Cardiac muscle cell (in vitro differentiated cells and primary cell): ENCODE measurements at regions not wholly inside any gene's neighbourhood (a gene's known extent, or its start where the extent isn't known, plus 50 kb on each side); places are given as distances from the start of the nearest gene placed in this dataset.
"Not testable (repeated sequence)": the region's sequence is repeated elsewhere in the genome, so short reads cannot be mapped to it uniquely, and the experiment has no call there.

Experiments
- DNase-seq, 2 donors: peaks; one replicate each; pipeline versions ENCODE4 v3.0.0 to v3.0.0-alpha.2; 2010 to 2017; ENCODE audit warnings: low read depth in 1 of 2, low spot score in 1 of 2
- H3K27ac ChIP-seq: fragments of 200-600 bp; sonication (generic); 2 replicates; pipeline ENCODE4 v1.5.1; 2016
- H3K27me3 ChIP-seq: fragments of 200-600 bp; sonication (generic); 2 replicates; pipeline ENCODE4 v1.6.0; 2016; ENCODE audit warnings: control low read depth
- H3K36me3 ChIP-seq: fragments of 200-600 bp; sonication (generic); 2 replicates; pipeline ENCODE4 v1.5.1; 2016; ENCODE audit warnings: control low read depth
- H3K4me1 ChIP-seq: fragments of 200-600 bp; sonication (generic); 2 replicates; pipeline ENCODE4 v1.8.1; 2017; ENCODE audit warnings: low read depth, mild to moderate bottlenecking, mixed run types
- H3K4me3 ChIP-seq: fragments of 200-600 bp; sonication (generic); 2 replicates; pipeline ENCODE4 v1.5.1; 2016; ENCODE audit warnings: mild to moderate bottlenecking
- H3K9me3 ChIP-seq: fragments of 200-600 bp; sonication (generic); 2 replicates; pipeline ENCODE4 v1.5.1; 2017; ENCODE audit warnings: low read depth, mild to moderate bottlenecking, control low read depth
- CTCF ChIP-seq: IDR thresholded peaks from 2 replicates; pipeline ENCODE4 v1.5.1; 2012; ENCODE audit warnings: low read depth, mild to moderate bottlenecking, low read length

DNA sequence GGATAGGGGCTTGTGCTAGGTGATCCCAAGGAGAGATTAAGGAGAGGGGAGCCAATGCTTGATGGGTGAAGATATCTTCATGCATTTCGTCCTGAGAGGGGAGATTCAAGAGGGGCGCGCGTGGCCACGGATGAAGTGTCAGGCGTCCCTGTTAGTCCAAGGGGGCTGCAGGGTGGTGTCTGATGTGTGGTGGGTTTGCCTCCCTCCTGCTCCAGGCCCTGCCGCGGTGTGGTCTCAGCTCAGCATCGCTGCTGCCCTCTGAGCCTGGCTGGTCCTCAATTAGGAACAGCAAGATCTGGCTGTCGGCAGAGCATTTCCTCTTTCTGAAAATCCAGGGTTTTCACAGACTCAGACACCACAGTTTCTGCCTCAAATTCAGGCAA lies 318.0 kb downstream of the THBS2 start:
- no peak for DNase-seq
- no peak for TF ChIP-seq CTCF
- H3K9me3 ChIP-seq: no peaks in the 10 kb centered on the region
- no peak overlapping the region for H3K4me3 ChIP-seq
- no peak overlapping the region for H3K27ac ChIP-seq
- no peaks in the 10 kb centered on the region for H3K36me3 ChIP-seq
- H3K4me1 ChIP-seq: no peaks in the 10 kb centered on the region
- H3K27me3 ChIP-seq: no peaks in the 10 kb centered on the region

DNA sequence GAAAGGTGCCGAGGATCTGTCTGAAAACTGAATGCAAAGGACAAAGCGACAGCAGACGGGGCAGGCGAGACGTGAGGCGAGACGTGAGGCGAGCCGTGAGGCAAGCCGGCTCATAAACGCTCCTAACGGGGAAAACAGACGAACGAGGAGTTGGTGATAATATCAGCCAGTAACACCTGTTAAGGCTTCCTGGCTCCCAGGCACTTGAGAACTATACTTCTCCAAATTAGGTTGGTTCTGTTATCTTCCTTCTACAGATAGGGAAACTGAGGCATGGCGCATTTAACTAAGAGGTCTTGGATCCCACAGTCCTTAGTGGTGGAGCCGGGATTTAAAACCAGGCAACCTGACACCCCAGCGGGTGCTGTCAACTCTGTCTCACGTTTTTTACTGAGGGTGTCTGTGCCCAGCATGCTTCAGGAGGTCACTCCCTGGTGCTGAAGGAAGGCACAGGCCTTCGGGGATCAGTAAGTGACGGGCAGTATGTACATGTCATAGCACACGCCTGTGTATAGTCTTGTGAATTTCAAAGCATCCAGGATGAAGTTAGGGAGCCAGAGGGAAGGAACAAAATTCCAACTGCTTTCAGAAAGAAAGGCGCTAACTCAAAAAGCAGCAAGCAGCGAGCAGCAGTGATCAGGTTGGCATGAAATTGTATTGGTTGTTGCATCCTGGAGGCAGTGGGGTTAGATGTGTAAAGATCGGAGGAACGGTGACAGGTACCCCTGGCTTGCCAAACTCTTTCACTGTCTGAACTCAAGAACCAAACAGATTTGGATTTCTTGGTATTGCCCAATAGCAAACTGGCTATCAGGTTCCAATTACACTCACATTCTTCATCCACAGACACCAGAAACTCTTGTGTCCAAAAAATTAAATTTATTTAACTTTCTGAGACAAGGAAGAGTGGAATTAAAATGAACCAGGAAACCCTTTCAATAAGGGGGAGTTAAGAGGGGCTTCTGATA lies 318.7 kb downstream of the THBS2 start:
- H3K9me3 ChIP-seq: no peaks in the 10 kb centered on the region
- no peak overlapping the region for H3K4me3 ChIP-seq
- no peaks in the 10 kb centered on the region for H3K27me3 ChIP-seq
- H3K27ac ChIP-seq: no peak overlapping the region
- no peaks in the 10 kb centered on the region for H3K36me3 ChIP-seq
- no peaks in the 10 kb centered on the region for H3K4me1 ChIP-seq
- no peak for TF ChIP-seq CTCF
- no peak for DNase-seq

- H3K27ac ChIP-seq, H3K36me3 ChIP-seq, H3K4me3 ChIP-seq, H3K4me1 ChIP-seq, H3K9me3 ChIP-seq, DNase-seq, H3K27me3 ChIP-seq: not testable (repeated sequence)
Observed at GRCh38 chr6:168932171-168932570, 321.5 kb downstream of the THBS2 start.

DNA sequence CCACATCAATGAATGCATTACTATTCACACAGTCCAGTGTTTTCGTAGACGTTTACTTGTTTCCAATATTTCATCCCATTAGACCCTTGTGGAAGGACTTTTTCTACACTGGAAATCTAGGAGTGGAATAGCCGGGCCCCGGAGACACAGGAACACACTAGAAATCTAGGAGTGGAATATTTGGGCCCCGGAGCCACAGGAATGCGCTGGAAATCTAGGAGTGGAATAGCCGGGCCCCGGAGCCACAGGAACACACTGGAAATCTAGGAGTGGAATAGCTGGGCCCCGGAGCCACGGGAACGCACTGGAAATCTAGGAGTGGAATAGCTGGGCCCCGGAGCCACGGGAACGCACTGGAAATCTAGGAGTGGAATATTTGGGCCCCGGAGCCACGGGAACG lies 322.6 kb downstream of the THBS2 start:
- not testable (repeated sequence) for H3K9me3 ChIP-seq, DNase-seq, H3K36me3 ChIP-seq, H3K4me1 ChIP-seq, H3K27me3 ChIP-seq, H3K4me3 ChIP-seq, H3K27ac ChIP-seq

- no peaks in the 10 kb centered on the region for H3K4me1 ChIP-seq
- H3K4me3 ChIP-seq: no peak overlapping the region
- H3K9me3 ChIP-seq: no peaks in the 10 kb centered on the region
- no peak for TF ChIP-seq CTCF
- no peak for DNase-seq
- H3K27ac ChIP-seq: no peak overlapping the region
- no peaks in the 10 kb centered on the region for H3K36me3 ChIP-seq
- H3K27me3 ChIP-seq: no peaks in the 10 kb centered on the region
Observed at GRCh38 chr6:168929871-168930450, 323.7 kb downstream of the THBS2 start.

DNA sequence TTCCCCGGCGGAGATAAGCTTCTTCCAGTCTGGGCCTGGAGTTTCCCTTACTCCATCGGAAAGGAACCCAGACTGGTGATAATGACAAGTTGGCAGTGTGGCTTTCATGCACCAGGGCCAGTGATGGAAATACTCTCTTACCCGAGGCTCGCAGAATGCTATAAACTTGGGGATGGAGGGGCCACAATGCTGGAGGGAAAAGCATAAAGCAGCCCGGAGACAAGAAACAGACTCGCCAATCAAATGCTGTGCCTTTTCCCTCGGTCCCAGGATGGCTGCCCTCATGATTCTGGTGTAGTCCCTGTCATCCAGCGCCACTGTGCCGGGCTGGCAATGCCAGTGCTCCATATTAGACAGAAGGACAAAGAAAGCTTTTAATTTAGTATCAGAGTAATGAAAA lies 325.6 kb downstream of the THBS2 start:
- no peaks in the 10 kb centered on the region for H3K36me3 ChIP-seq
- no peaks in the 10 kb centered on the region for H3K27me3 ChIP-seq
- no peaks in the 10 kb centered on the region for H3K9me3 ChIP-seq
- no peak for TF ChIP-seq CTCF
- no peak for DNase-seq
- no peak overlapping the region for H3K4me3 ChIP-seq
- H3K4me1 ChIP-seq: no peaks in the 10 kb centered on the region
- no peak overlapping the region for H3K27ac ChIP-seq
